ENCODE measurements at regions not wholly inside any gene's neighbourhood (a gene's known extent, or its start where the extent isn't known, plus 50 kb on each side); places are given as distances from the start of the nearest gene placed in this dataset.

- H3K27me3 ChIP-seq (ENCODE audit: insufficient read depth), result no peaks in the 10 kb centered on the region
- no peaks in the 10 kb centered on the region for H3F3A ChIP-seq (replicated peaks; ENCODE audit: low read depth)
- H3K27ac ChIP-seq (ENCODE audit: low read depth), result no peak overlapping the region
- no peak overlapping the region for H3K4me2 ChIP-seq
- DNase-seq (ENCODE audit: low spot score) (no peak), ATAC-seq (no peak)
- H3K79me2 ChIP-seq (replicated peaks; ENCODE audit: insufficient read depth), result no peaks in the 10 kb centered on the region
- H2AFZ ChIP-seq, result no peak overlapping the region
- no peaks in the 10 kb centered on the region for H4K20me1 ChIP-seq (replicated peaks; ENCODE audit: insufficient read depth)
- H3K36me3 ChIP-seq (ENCODE audit: insufficient read depth), result no peaks in the 10 kb centered on the region
- peaks cover 14% of the 10 kb centered on the region; the same call in 2 of the 3 replicates for H3K36me3 Mint-ChIP-seq (ENCODE audit: low read depth)
- no peak overlapping the region for H3K4me3 ChIP-seq
- H3K27me3 Mint-ChIP-seq (ENCODE audit: insufficient read depth, low read depth, poor library complexity), result no peaks in the 10 kb centered on the region
- H3K27ac Mint-ChIP-seq, result no peak overlapping the region
- TF ChIP-seq CREB1 (CRISPR knock-in tag; IDR thresholded peaks at IDR 0.05; ENCODE audit: low read depth) (no peak), ZNF331 (CRISPR knock-in tag; IDR thresholded peaks at IDR 0.05; ENCODE audit: low read depth) (no peak), STAT1 (IDR thresholded peaks at IDR 0.05; ENCODE audit: unreplicated experiment) (no peak), POLR2AphosphoS5 (IDR thresholded peaks at IDR 0.05; ENCODE audit: low read depth) (no peak), JUNB (IDR thresholded peaks at IDR 0.05; ENCODE audit: unreplicated experiment) (no peak), CTCF (conservative IDR thresholded peaks at IDR 0.05; ENCODE audit: low read depth in 2 of 2) (no peak), NANOG (IDR thresholded peaks at IDR 0.05; ENCODE audit: borderline replicate concordance) (no peak), EZH2phosphoT487 (IDR thresholded peaks at IDR 0.05; ENCODE audit: unreplicated experiment) (no peak), ZNF114 (CRISPR knock-in tag; IDR thresholded peaks at IDR 0.05) (no peak), EZH2 (IDR thresholded peaks at IDR 0.05; ENCODE audit: low read depth, unreplicated experiment) (no peak)
- TF ChIP-seq, protein P1, sequence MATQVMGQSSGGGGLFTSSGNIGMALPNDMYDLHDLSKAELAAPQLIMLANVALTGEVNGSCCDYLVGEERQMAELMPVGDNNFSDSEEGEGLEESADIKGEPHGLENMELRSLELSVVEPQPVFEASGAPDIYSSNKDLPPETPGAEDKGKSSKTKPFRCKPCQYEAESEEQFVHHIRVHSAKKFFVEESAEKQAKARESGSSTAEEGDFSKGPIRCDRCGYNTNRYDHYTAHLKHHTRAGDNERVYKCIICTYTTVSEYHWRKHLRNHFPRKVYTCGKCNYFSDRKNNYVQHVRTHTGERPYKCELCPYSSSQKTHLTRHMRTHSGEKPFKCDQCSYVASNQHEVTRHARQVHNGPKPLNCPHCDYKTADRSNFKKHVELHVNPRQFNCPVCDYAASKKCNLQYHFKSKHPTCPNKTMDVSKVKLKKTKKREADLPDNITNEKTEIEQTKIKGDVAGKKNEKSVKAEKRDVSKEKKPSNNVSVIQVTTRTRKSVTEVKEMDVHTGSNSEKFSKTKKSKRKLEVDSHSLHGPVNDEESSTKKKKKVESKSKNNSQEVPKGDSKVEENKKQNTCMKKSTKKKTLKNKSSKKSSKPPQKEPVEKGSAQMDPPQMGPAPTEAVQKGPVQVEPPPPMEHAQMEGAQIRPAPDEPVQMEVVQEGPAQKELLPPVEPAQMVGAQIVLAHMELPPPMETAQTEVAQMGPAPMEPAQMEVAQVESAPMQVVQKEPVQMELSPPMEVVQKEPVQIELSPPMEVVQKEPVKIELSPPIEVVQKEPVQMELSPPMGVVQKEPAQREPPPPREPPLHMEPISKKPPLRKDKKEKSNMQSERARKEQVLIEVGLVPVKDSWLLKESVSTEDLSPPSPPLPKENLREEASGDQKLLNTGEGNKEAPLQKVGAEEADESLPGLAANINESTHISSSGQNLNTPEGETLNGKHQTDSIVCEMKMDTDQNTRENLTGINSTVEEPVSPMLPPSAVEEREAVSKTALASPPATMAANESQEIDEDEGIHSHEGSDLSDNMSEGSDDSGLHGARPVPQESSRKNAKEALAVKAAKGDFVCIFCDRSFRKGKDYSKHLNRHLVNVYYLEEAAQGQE (IDR thresholded peaks at IDR 0.05; ENCODE audit: unreplicated experiment), result no peak
- TF ChIP-seq, protein P2, sequence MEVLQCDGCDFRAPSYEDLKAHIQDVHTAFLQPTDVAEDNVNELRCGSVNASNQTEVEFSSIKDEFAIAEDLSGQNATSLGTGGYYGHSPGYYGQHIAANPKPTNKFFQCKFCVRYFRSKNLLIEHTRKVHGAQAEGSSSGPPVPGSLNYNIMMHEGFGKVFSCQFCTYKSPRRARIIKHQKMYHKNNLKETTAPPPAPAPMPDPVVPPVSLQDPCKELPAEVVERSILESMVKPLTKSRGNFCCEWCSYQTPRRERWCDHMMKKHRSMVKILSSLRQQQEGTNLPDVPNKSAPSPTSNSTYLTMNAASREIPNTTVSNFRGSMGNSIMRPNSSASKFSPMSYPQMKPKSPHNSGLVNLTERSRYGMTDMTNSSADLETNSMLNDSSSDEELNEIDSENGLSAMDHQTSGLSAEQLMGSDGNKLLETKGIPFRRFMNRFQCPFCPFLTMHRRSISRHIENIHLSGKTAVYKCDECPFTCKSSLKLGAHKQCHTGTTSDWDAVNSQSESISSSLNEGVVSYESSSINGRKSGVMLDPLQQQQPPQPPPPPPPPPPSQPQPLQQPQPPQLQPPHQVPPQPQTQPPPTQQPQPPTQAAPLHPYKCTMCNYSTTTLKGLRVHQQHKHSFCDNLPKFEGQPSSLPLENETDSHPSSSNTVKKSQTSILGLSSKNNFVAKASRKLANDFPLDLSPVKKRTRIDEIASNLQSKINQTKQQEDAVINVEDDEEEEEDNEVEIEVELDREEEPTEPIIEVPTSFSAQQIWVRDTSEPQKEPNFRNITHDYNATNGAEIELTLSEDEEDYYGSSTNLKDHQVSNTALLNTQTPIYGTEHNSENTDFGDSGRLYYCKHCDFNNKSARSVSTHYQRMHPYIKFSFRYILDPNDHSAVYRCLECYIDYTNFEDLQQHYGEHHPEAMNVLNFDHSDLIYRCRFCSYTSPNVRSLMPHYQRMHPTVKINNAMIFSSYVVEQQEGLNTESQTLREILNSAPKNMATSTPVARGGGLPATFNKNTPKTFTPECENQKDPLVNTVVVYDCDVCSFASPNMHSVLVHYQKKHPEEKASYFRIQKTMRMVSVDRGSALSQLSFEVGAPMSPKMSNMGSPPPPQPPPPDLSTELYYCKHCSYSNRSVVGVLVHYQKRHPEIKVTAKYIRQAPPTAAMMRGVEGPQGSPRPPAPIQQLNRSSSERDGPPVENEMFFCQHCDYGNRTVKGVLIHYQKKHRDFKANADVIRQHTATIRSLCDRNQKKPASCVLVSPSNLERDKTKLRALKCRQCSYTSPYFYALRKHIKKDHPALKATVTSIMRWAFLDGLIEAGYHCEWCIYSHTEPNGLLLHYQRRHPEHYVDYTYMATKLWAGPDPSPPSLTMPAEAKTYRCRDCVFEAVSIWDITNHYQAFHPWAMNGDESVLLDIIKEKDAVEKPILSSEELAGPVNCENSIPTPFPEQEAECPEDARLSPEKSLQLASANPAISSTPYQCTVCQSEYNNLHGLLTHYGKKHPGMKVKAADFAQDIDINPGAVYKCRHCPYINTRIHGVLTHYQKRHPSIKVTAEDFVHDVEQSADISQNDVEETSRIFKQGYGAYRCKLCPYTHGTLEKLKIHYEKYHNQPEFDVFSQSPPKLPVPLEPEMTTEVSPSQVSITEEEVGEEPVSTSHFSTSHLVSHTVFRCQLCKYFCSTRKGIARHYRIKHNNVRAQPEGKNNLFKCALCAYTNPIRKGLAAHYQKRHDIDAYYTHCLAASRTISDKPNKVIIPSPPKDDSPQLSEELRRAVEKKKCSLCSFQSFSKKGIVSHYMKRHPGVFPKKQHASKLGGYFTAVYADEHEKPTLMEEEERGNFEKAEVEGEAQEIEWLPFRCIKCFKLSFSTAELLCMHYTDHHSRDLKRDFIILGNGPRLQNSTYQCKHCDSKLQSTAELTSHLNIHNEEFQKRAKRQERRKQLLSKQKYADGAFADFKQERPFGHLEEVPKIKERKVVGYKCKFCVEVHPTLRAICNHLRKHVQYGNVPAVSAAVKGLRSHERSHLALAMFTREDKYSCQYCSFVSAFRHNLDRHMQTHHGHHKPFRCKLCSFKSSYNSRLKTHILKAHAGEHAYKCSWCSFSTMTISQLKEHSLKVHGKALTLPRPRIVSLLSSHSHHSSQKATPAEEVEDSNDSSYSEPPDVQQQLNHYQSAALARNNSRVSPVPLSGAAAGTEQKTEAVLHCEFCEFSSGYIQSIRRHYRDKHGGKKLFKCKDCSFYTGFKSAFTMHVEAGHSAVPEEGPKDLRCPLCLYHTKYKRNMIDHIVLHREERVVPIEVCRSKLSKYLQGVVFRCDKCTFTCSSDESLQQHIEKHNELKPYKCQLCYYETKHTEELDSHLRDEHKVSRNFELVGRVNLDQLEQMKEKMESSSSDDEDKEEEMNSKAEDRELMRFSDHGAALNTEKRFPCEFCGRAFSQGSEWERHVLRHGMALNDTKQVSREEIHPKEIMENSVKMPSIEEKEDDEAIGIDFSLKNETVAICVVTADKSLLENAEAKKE (CRISPR knock-in tag; IDR thresholded peaks at IDR 0.05), result no peak
- TF ChIP-seq, protein P3, sequence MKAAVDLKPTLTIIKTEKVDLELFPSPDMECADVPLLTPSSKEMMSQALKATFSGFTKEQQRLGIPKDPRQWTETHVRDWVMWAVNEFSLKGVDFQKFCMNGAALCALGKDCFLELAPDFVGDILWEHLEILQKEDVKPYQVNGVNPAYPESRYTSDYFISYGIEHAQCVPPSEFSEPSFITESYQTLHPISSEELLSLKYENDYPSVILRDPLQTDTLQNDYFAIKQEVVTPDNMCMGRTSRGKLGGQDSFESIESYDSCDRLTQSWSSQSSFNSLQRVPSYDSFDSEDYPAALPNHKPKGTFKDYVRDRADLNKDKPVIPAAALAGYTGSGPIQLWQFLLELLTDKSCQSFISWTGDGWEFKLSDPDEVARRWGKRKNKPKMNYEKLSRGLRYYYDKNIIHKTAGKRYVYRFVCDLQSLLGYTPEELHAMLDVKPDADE (IDR thresholded peaks at IDR 0.05), result no peak
- H3K4me1 ChIP-seq (ENCODE audit: insufficient read depth), result no peaks in the 10 kb centered on the region
- peaks cover 14% of the 10 kb centered on the region for H3K9me3 Mint-ChIP-seq
- H3K4me1 Mint-ChIP-seq, result no peaks in the 10 kb centered on the region
- 0 out of 2 replicates have a peak, but pooled peaks cover 3% of the 10 kb centered on the region for H3K9me2 ChIP-seq (ENCODE audit: insufficient read depth)
- H3K4me3 Mint-ChIP-seq, result no peak overlapping the region
Measured at GRCh38 chr14:42293180-42293579, 686.5 kb downstream of the LRFN5 start.

Measured in GM23338 (cell line).